Esophagus squamous epithelium (tissue), 5 donors: ENCODE measurements at regions not wholly inside any gene's neighbourhood (a gene's known extent, or its start where the extent isn't known, plus 50 kb on each side); places are given as distances from the start of the nearest gene placed in this dataset.
A peak's percentile ranks its signal among the peaks of the same experiment; 100 is the strongest.

Experiments used
- DNase-seq: peaks from one replicate; lab custom pipeline; 2025; lab: John Stamatoyannopoulos, UW
- H3K27ac ChIP-seq, 4 donors: fragments of 200-600 bp; sonication (generic); one replicate each; pipeline ENCODE4 v1.5.1; 2016 to 2019; ENCODE audit warnings: mild to moderate bottlenecking in 1 of 4
- H3K27me3 ChIP-seq, 4 donors: fragments of 200-600 bp; sonication (generic); 1 replicate in 3 of 4; 2 replicates in 1 of 4; pipeline versions ENCODE4 v1.5.1 to v1.6.0; 2017 to 2021; ENCODE audit warnings: antibody characterized with exemption in 1 of 4
- H3K36me3 ChIP-seq, 3 donors: fragments of 200-600 bp; sonication (generic); one replicate each; pipeline ENCODE4 v1.5.1; 2016 to 2019
- H3K4me1 ChIP-seq, 3 donors: fragments of 200-600 bp; sonication (generic); one replicate each; pipeline ENCODE4 v1.5.1; 2017 to 2019
- H3K4me3 ChIP-seq, 4 donors: fragments of 200-600 bp; sonication (generic); 1 replicate in 3 of 4; 2 replicates in 1 of 4; pipeline ENCODE4 v1.5.1; 2016 to 2019; ENCODE audit warnings: mild to moderate bottlenecking in 2 of 4, moderate library complexity in 1 of 4
- H3K9me3 ChIP-seq, 3 donors: fragments of 200-600 bp; sonication (generic); one replicate each; pipeline ENCODE4 v1.5.1; 2016 to 2019
- CTCF ChIP-seq, 6 experiments: fragments of 450-650 bp in 4 of 6; fragments of 200-600 bp in 2 of 6; sonication (generic) in 2 of 6; IDR thresholded peaks; one replicate each; pipeline ENCODE4 v1.5.1; 2016 to 2019; ENCODE audit warnings: antibody characterized with exemption in 6 of 6, mild to moderate bottlenecking in 4 of 6, moderate library complexity in 4 of 6
- POLR2A ChIP-seq, 4 donors: fragments of 450-650 bp; IDR thresholded peaks; one replicate each; pipeline ENCODE4 v1.6.1; 2017; ENCODE audit warnings: antibody characterized with exemption in 4 of 4, mild to moderate bottlenecking in 4 of 4, moderate library complexity in 3 of 4
- WGBS, 2 donors: methylation state at CpG; one replicate each; pipeline ENCODE4 v1.1.5; 2018; 5-methylcytosine and 5-hydroxymethylcytosine counted together
- intact Hi-C: fragments of 100-400 bp; cut with DNase I; formaldehyde crosslinking; loops from one replicate; pipeline ENCODE4 v1.15.0; 2022
- donor health status: DM: yes; HTN: yes; CAD: no.

- no peaks in the 10 kb centered on the region for H3K9me3 ChIP-seq
- H3K36me3 ChIP-seq = no peaks in the 10 kb centered on the region
- no peaks in the 10 kb centered on the region for H3K27me3 ChIP-seq
- H3K4me3 ChIP-seq = no peak overlapping the region
- intact Hi-C loops = no loop called here
- DNase-seq = no peak
- peaks cover 0 to 29% (median 25%) of the 10 kb centered on the region in 3 donors for H3K4me1 ChIP-seq
- TF ChIP-seq CTCF (IDR thresholded peaks at IDR 0.05) (no peak), POLR2A (IDR thresholded peaks at IDR 0.05) (no peak)
- H3K27ac ChIP-seq = peak overlapping the region in 1 of 4 donors; percentile 33
- WGBS, 2 donors = 55 to 58% methylated on average over 4 of the region's 4 CpGs
These were observed 80.9 kb upstream of the PHACTR2 start for GRCh38 chr6:143596866-143597265.

- WGBS, 2 donors = 63 to 68% methylated on average over 5 of the region's 5 CpGs
These were observed 82.3 kb upstream of the PHACTR2 start for GRCh38 chr6:143595251-143596036.

DNA sequence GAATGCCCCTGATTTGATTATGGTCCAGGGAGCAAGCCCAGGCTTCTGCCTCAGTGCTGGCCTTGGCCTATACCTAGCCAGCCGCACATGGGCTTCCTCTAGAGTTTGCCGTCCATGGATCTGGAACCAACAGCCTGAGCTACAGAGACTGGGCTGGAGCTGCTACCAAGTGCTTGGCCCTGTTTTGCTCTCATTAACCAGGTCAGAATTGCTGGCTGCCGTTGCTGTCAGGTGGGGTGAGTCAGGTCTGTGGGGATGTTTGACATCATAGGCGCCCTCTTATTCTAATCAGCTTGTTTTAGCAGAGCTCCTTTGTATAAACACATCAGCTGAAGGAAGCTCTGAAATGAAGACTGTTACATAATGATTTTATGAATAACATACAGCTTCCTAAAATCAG lies 83.1 kb upstream of the PHACTR2 start:
- TF ChIP-seq CTCF (IDR thresholded peaks at IDR 0.05) (no peak), POLR2A (IDR thresholded peaks at IDR 0.05) (no peak)
- no peaks in the 10 kb centered on the region for H3K36me3 ChIP-seq
- no peak overlapping the region for H3K4me3 ChIP-seq
- H3K27ac ChIP-seq = peak overlapping the region in 2 of 4 donors; percentile 6 to 67
- peaks cover 0 to 29% (median 25%) of the 10 kb centered on the region in 3 donors for H3K4me1 ChIP-seq
- intact Hi-C loops = no loop called here
- DNase-seq = no peak
- H3K27me3 ChIP-seq = no peaks in the 10 kb centered on the region
- H3K9me3 ChIP-seq = no peaks in the 10 kb centered on the region
- WGBS, 2 donors = 53 to 60% methylated on average over 3 of the region's 4 CpGs

More at GRCh38 chr6:143595251-143596036, 82.3 kb upstream of the PHACTR2 start:
- TF ChIP-seq CTCF (IDR thresholded peaks at IDR 0.05) = no peak
- no peak for TF ChIP-seq POLR2A (IDR thresholded peaks at IDR 0.05)
- Histone ChIP-seq H3K4me3 (no peak overlapping the region), H3K27ac (peak overlapping the region in 3 of 4 donors; percentile 5 to 60 (median 33)), H3K27me3 (no peaks in the 10 kb centered on the region), H3K4me1 (peaks cover 0 to 29% (median 25%) of the 10 kb centered on the region in 3 donors), H3K9me3 (no peaks in the 10 kb centered on the region), H3K36me3 (no peaks in the 10 kb centered on the region)
- no peak for DNase-seq
- intact Hi-C loops = no loop called here

- no peak for DNase-seq
These were observed 80.8 kb upstream of the FUCA2 start for GRCh38 chr6:143592335-143592734.

More at GRCh38 chr6:143592335-143592734, 80.8 kb upstream of the FUCA2 start:
- Histone ChIP-seq H3K36me3 (no peaks in the 10 kb centered on the region), H3K9me3 (no peaks in the 10 kb centered on the region), H3K27me3 (no peaks in the 10 kb centered on the region), H3K27ac (no peak overlapping the region), H3K4me3 (no peak overlapping the region), H3K4me1 (peaks cover 0 to 29% (median 25%) of the 10 kb centered on the region in 3 donors)
- peak in 2 of 6 experiments; percentile 27 to 46 for TF ChIP-seq CTCF (IDR thresholded peaks at IDR 0.05)
- TF ChIP-seq POLR2A (IDR thresholded peaks at IDR 0.05) = no peak
- WGBS, 2 donors = 71 to 85% methylated on average over 6 of the region's 6 CpGs
- intact Hi-C loops = no loop called here
